Fibroblast of the conjunctiva (primary cell): ENCODE measurements at regions not wholly inside any gene's neighbourhood (a gene's known extent, or its start where the extent isn't known, plus 50 kb on each side); places are given as distances from the start of the nearest gene placed in this dataset.
"Not testable (repeated sequence)": the region's sequence is repeated elsewhere in the genome, so short reads cannot be mapped to it uniquely, and the experiment has no call there.

ENCODE experiments used
- DNase-seq: peaks from one replicate; pipeline ENCODE4 v3.0.0-alpha.2; 2010; ENCODE audit warnings: low read depth

- DNase-seq = no peak
These were observed 628.2 kb upstream of the GRIA3 start for GRCh38 chrX:122555925-122556324.

DNA sequence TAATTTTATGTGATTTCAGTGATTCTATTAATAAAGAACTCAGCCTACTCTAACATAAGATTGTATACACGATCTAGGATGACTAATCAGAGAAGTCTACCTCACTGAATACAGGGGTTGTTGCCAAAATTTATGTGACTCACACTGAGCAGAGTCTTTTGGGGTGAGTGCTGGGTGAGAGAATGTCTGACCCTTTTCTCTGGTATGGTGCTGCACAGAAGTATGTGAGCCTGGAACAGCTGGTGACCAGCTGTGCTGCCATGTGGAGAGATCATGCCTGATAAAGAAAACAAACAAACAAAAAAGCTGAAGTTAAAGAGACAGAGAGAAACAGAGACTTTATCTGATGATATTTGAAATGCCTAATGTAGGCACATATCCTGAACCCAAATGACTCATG lies 618.1 kb upstream of the GRIA3 start:
- DNase-seq = peak; percentile 91

- DNase-seq = no peak
These were observed 617.7 kb upstream of the GRIA3 start for GRCh38 chrX:122566401-122566800.

- no peak for DNase-seq
These were observed 616.2 kb upstream of the GRIA3 start for GRCh38 chrX:122567911-122568310.

- DNase-seq = no peak
These were observed 611.6 kb upstream of the GRIA3 start for GRCh38 chrX:122572461-122572860.

GRCh38 chrX:122579036-122579435 lies 605.0 kb upstream of the GRIA3 start:
- DNase-seq = no peak

GRCh38 chrX:122579526-122579925 lies 604.6 kb upstream of the GRIA3 start:
- no peak for DNase-seq

- DNase-seq = no peak
These were observed 601.7 kb upstream of the GRIA3 start for GRCh38 chrX:122582280-122582974.

GRCh38 chrX:122582975-122583305 lies 601.1 kb upstream of the GRIA3 start:
- no peak for DNase-seq

DNA sequence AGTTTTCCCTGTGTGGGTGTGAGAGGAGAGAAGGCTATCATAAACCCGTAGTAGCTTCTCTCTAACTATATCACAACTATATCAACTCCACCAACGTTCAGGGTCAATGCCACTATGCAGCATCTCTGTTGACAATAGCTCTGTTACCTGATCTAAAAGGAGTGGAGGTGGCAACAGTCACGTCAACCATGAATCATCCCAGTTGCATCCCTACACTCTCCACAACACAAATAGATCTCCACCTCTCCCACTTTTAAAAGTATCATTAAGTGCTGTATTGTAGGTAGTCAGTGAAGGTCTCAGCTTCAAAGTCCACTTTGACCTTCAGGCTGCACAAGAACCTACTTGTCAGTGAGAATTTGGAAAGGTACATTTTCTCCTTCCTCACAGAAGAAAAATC lies 600.5 kb upstream of the GRIA3 start:
- DNase-seq = no peak

GRCh38 chrX:122584981-122585380 lies 599.1 kb upstream of the GRIA3 start:
- DNase-seq = no peak

GRCh38 chrX:122586831-122587230 lies 597.2 kb upstream of the GRIA3 start:
- DNase-seq = no peak

- DNase-seq = no peak
These were observed 592.5 kb upstream of the GRIA3 start for GRCh38 chrX:122591546-122591945.

DNA sequence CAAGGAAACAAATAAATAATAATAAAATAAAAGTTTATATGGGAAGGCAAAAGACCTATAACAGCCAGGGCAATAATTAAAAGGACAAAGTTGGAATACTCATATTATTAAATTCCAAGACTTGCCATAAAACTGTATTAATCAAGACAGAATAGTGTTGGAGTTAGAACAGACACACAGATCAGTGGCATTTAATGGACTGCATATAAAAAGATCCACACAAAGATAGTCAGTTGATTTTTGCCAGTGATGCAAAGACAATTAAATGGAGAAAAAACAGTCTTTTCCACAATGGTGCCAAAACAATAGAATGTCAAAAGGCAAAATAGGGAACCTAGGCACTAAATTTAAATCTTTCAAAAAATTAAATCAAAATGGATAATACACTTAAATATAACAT lies 587.1 kb upstream of the GRIA3 start:
- DNase-seq = no peak

GRCh38 chrX:122622795-122623194 lies 561.3 kb upstream of the GRIA3 start:
- no peak for DNase-seq

- no peak for DNase-seq
These were observed 558.8 kb upstream of the GRIA3 start for GRCh38 chrX:122625239-122625638.

GRCh38 chrX:122625821-122626220 lies 558.3 kb upstream of the GRIA3 start:
- DNase-seq = no peak

GRCh38 chrX:122626871-122627270 lies 557.2 kb upstream of the GRIA3 start:
- DNase-seq = no peak

DNA sequence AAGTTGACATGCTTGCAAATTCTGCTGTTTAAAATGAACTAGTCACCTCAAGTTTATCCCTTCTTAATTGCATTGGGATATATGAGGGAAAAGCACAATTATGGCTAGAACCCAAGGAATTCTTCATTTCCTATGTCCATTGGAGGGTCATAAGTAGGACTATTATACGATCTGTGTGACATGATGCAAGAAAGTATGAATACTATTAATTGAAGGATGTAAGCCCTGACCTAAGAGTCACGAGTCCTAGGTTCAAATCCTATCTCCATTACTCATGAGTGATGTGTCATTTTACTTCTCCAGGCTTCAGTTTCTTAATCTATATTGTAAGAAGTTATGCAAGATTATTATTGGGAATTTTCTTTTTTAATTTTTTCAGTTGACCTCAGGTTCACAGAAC lies 542.9 kb upstream of the GRIA3 start:
- DNase-seq = no peak

DNA sequence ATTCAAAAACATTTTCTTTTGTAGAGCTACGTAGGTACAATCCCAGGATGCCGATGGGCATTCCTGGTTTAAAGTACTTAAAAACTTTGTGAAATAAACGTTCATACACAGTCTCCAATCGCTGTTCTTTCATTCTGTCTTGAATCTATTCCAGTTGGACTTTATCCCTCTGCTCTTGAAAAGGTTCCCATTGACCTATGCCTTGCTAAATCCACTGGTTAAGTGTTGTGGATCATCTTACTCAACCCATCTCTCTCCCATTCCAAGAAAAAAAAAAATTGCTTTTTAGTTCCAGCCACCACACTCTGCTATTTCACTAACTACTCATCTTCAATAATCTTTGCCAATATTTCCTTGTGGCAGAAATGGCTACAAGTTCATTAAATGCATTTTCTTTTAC lies 542.3 kb upstream of the GRIA3 start:
- DNase-seq = no peak

DNA sequence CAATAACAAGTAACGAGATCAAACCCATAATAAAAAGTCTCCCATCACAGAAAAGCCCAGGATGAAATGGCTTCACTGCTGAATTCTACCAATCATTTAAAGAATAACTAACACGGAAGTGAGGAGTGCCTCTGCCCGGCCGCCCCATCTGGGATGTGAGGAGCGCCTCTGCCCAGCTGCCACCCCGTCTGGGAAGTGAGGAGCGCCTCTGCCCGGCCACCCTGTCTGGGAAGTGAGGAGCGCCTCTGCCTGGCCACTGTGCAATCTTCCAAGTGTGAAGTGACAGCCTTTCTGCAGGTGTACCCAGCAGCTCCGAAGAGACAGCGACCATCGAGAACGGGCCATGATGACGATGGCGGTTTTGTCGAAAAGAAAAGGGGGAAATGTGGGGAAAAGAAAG lies 528.8 kb upstream of the GRIA3 start:
- not testable (repeated sequence) for DNase-seq

- no peak for DNase-seq
These were observed 517.5 kb upstream of the GRIA3 start for GRCh38 chrX:122666601-122667000.

GRCh38 chrX:122667667-122668066 lies 516.4 kb upstream of the GRIA3 start:
- no peak for DNase-seq

- no peak for DNase-seq
These were observed 480.3 kb upstream of the GRIA3 start for GRCh38 chrX:122703762-122704161.

DNA sequence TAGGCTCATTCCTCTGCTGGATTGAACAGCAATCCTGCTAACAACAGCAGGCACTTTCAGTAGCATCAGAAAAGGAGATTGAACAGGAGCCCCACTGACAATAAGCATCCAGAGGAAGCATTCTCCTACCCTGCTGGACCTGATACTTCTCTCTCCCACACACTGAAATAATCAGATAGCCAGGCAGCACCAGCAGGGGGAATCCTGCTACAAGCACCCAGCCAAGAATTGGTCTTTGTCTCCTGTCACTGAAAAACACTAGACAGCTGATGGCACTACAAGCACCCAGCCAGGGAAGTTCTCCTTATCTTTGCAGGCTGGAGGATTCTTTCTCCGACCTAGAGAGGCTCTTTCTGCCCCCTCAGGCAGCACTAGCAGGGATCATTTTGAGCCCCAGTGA lies 444.3 kb upstream of the GRIA3 start:
- DNase-seq = no peak
